GM21619 (cell line): ENCODE measurements at regions not wholly inside any gene's neighbourhood (a gene's known extent, or its start where the extent isn't known, plus 50 kb on each side); places are given as distances from the start of the nearest gene placed in this dataset.
"Not testable (repeated sequence)": the region's sequence is repeated elsewhere in the genome, so short reads cannot be mapped to it uniquely, and the experiment has no call there.

Experiments
- ATAC-seq: cut with Tn5 transposase; IDR thresholded peaks from one replicate; pipeline ENCODE4 v1.9.1; 2021; ENCODE audit not compliant: unreplicated experiment

GRCh38 chr2:144939590-144939989 is 419.7 kb upstream of the ZEB2 start:
- no peak for ATAC-seq

- no peak for ATAC-seq
These were observed 418.2 kb upstream of the ZEB2 start for GRCh38 chr2:144937910-144938709.

- no peak for ATAC-seq
These were observed 417.1 kb upstream of the ZEB2 start for GRCh38 chr2:144937066-144937465.

- no peak for ATAC-seq
These were observed 416.5 kb upstream of the ZEB2 start for GRCh38 chr2:144936442-144936841.

- ATAC-seq, result no peak
These were observed 415.8 kb upstream of the ZEB2 start for GRCh38 chr2:144935736-144936135.

GRCh38 chr2:144935191-144935590 is 415.3 kb upstream of the ZEB2 start:
- ATAC-seq, result no peak

GRCh38 chr2:144931960-144932359 is 412.0 kb upstream of the ZEB2 start:
- no peak for ATAC-seq

GRCh38 chr2:144931480-144931879 is 411.6 kb upstream of the ZEB2 start:
- ATAC-seq, result no peak

GRCh38 chr2:144927429-144927828 is 407.5 kb upstream of the ZEB2 start:
- ATAC-seq, result no peak

- no peak for ATAC-seq
These were observed 406.0 kb upstream of the ZEB2 start for GRCh38 chr2:144925886-144926285.

GRCh38 chr2:144924827-144925226 is 404.9 kb upstream of the ZEB2 start:
- no peak for ATAC-seq

- ATAC-seq, result no peak
These were observed 402.6 kb upstream of the ZEB2 start for GRCh38 chr2:144922519-144922918.

GRCh38 chr2:144920755-144921530 is 401.0 kb upstream of the ZEB2 start:
- ATAC-seq, result no peak

- no peak for ATAC-seq
These were observed 394.9 kb upstream of the ZEB2 start for GRCh38 chr2:144914622-144915318.

- ATAC-seq, result no peak
These were observed 394.2 kb upstream of the ZEB2 start for GRCh38 chr2:144914113-144914512.

GRCh38 chr2:144912206-144912605 is 392.3 kb upstream of the ZEB2 start:
- ATAC-seq, result no peak

GRCh38 chr2:144905956-144906355 is 386.0 kb upstream of the ZEB2 start:
- ATAC-seq, result no peak

GRCh38 chr2:144904612-144905011 is 384.7 kb upstream of the ZEB2 start:
- no peak for ATAC-seq

- not testable (repeated sequence) for ATAC-seq
These were observed 383.1 kb upstream of the ZEB2 start for GRCh38 chr2:144903045-144903444.

- not testable (repeated sequence) for ATAC-seq
These were observed 381.5 kb upstream of the ZEB2 start for GRCh38 chr2:144901386-144901785.

GRCh38 chr2:144896341-144896740 is 376.4 kb upstream of the ZEB2 start:
- no peak for ATAC-seq
